D721Med (cell line): ENCODE measurements at regions not wholly inside any gene's neighbourhood (a gene's known extent, or its start where the extent isn't known, plus 50 kb on each side); places are given as distances from the start of the nearest gene placed in this dataset.
A peak's percentile ranks its signal among the peaks of the same experiment; 100 is the strongest.

ENCODE experiments used
- DNase-seq: peaks from one replicate; pipeline ENCODE4 v3.0.0; 2011; ENCODE audit warnings: low spot score; ENCODE audit not compliant: insufficient read length
- FAIRE-seq: peaks from 2 replicates; lab custom pipeline; 2011; peaks lifted over from hg19 to GRCh38; lab: Jason Lieb, UNC
- TF ChIP-seq, protein P1 (sequence below): IDR thresholded peaks from 2 replicates; pipeline ENCODE4 v1.5.1; 2012; ENCODE audit warnings: mild to moderate bottlenecking, control low read depth; ENCODE audit not compliant: insufficient read depth; ENCODE audit errors: missing control alignments

GRCh38 chr5:135246923-135247795, 151.9 kb downstream of the MACROH2A1 start:
- DNase-seq (no peak), FAIRE-seq (no peak)
- TF ChIP-seq, protein P1, sequence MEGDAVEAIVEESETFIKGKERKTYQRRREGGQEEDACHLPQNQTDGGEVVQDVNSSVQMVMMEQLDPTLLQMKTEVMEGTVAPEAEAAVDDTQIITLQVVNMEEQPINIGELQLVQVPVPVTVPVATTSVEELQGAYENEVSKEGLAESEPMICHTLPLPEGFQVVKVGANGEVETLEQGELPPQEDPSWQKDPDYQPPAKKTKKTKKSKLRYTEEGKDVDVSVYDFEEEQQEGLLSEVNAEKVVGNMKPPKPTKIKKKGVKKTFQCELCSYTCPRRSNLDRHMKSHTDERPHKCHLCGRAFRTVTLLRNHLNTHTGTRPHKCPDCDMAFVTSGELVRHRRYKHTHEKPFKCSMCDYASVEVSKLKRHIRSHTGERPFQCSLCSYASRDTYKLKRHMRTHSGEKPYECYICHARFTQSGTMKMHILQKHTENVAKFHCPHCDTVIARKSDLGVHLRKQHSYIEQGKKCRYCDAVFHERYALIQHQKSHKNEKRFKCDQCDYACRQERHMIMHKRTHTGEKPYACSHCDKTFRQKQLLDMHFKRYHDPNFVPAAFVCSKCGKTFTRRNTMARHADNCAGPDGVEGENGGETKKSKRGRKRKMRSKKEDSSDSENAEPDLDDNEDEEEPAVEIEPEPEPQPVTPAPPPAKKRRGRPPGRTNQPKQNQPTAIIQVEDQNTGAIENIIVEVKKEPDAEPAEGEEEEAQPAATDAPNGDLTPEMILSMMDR: no peak

DNA sequence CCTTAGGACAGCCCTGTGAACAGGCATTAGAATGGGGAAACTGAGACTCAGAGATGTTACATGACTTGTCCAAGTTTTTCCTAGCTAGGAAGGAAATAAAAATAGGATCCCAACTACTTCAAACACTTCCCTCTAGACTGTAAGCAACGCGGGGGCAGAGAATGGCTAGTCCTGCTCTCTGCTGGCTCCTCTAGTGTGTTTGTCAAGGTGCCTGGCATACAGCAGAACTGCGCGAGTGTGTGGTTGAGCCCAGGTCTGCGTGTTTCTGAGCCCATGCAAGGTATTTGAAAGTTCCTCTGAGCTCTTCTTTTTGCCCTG, 152.5 kb downstream of the MACROH2A1 start:
- DNase-seq: no peak
- no peak for FAIRE-seq
- TF ChIP-seq, protein P1: no peak

GRCh38 chr5:135245521-135246499, 153.2 kb downstream of the MACROH2A1 start:
- peak; percentile 72 for DNase-seq
- TF ChIP-seq, protein P1: no peak
- peak; percentile 81 for FAIRE-seq

DNA sequence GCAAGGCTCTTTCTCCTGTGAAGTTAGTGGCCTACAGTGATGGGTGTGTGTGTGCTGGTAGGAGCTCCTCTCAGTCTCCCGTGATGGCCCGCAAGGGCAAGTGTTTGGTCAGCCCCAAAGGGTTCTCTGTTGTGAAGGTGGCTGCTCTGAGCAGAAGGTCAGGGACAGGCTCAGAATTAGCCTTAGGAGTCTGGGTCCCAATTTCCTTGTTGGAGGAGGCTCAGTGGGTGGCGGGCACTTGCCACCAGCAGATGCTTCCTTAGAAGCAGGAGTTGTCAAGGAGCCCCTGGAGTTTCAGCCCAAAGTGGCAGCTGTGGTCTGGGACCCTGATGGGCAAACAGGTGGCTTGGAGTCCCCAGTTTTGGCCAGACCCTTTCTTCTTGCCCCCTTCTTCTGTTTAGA, 154.4 kb downstream of the MACROH2A1 start:
- no peak for FAIRE-seq
- no peak for DNase-seq
- TF ChIP-seq, protein P1: no peak

- TF ChIP-seq, protein P1: no peak
- no peak for DNase-seq
- FAIRE-seq: no peak
Measured at GRCh38 chr5:135243556-135244285, 155.3 kb downstream of the MACROH2A1 start.

DNA sequence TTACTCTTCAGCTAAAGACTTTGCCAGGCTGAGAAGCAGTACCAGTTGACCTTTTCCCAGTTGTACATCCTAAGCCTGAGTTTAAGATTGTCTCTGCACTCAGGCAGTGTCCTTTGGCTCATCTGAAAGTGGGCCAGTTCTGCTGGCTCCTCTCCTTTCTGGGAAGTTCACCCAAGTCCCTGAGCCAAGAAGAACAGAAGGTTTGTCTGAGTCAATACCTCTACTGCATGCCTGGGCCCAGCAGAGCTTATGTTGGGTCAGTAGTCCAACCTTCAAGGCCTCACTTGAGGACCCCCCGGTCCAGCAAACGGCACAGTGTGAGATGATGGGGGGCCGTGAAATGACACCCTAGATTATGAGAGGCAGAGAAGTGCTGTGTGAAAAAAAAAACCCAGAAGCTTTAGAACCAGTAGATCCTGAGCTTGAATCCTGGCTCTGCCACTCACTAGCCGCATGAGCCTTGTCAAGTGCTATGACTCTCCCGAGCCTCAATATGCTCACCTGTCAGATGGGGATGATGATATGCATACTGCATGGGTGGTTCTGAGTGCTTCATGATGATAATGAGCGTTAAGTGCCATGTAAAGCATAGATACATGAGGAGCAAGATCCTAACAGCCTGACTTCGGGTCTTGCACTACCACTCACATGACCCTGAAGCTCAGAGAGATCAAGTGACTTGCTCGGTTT, 156.0 kb downstream of the MACROH2A1 start:
- TF ChIP-seq, protein P1: no peak
- DNase-seq: no peak
- FAIRE-seq: no peak
